ENCODE measurements at regions not wholly inside any gene's neighbourhood (a gene's known extent, or its start where the extent isn't known, plus 50 kb on each side); places are given as distances from the start of the nearest gene placed in this dataset.

- no peak for TF ChIP-seq ZNF274 (IDR thresholded peaks at IDR 0.05; ENCODE audit: low read depth, low read length)
- no peak overlapping the region for H3K4me3 ChIP-seq (ENCODE audit: low read length)
These were observed 121.2 kb downstream of the BAMBI start for GRCh38 chr10:28798428-28798955.

GRCh38 chr10:28798964-28799363 lies 121.6 kb downstream of the BAMBI start:
- H3K4me3 ChIP-seq (ENCODE audit: low read length), result no peak overlapping the region
- TF ChIP-seq ZNF274 (IDR thresholded peaks at IDR 0.05; ENCODE audit: low read depth, low read length), result no peak

- no peak overlapping the region for H3K4me3 ChIP-seq (ENCODE audit: low read length)
- TF ChIP-seq ZNF274 (IDR thresholded peaks at IDR 0.05; ENCODE audit: low read depth, low read length), result no peak
These were observed 122.8 kb downstream of the BAMBI start for GRCh38 chr10:28800144-28800543.

- H3K4me3 ChIP-seq (ENCODE audit: low read length), result no peak overlapping the region
- TF ChIP-seq ZNF274 (IDR thresholded peaks at IDR 0.05; ENCODE audit: low read depth, low read length), result no peak
These were observed 123.9 kb downstream of the BAMBI start for GRCh38 chr10:28801247-28801646.

- TF ChIP-seq ZNF274 (IDR thresholded peaks at IDR 0.05; ENCODE audit: low read depth, low read length), result no peak
- H3K4me3 ChIP-seq (ENCODE audit: low read length), result no peak overlapping the region
These were observed 124.5 kb downstream of the BAMBI start for GRCh38 chr10:28801869-28802268.

GRCh38 chr10:28805390-28805789 lies 128.1 kb downstream of the BAMBI start:
- TF ChIP-seq ZNF274 (IDR thresholded peaks at IDR 0.05; ENCODE audit: low read depth, low read length), result no peak
- H3K4me3 ChIP-seq (ENCODE audit: low read length), result no peak overlapping the region

- TF ChIP-seq ZNF274 (IDR thresholded peaks at IDR 0.05; ENCODE audit: low read depth, low read length), result no peak
- H3K4me3 ChIP-seq (ENCODE audit: low read length), result no peak overlapping the region
These were observed 129.2 kb downstream of the BAMBI start for GRCh38 chr10:28806488-28806941.

- TF ChIP-seq ZNF274 (IDR thresholded peaks at IDR 0.05; ENCODE audit: low read depth, low read length), result no peak
- H3K4me3 ChIP-seq (ENCODE audit: low read length), result no peak overlapping the region
These were observed 129.8 kb downstream of the BAMBI start for GRCh38 chr10:28806951-28807759.

GRCh38 chr10:28807760-28808613 lies 130.7 kb downstream of the BAMBI start:
- no peak for TF ChIP-seq ZNF274 (IDR thresholded peaks at IDR 0.05; ENCODE audit: low read depth, low read length)
- H3K4me3 ChIP-seq (ENCODE audit: low read length), result no peak overlapping the region

GRCh38 chr10:28808693-28809092 lies 131.4 kb downstream of the BAMBI start:
- no peak overlapping the region for H3K4me3 ChIP-seq (ENCODE audit: low read length)
- TF ChIP-seq ZNF274 (IDR thresholded peaks at IDR 0.05; ENCODE audit: low read depth, low read length), result no peak

- H3K4me3 ChIP-seq (ENCODE audit: low read length), result no peak overlapping the region
- TF ChIP-seq ZNF274 (IDR thresholded peaks at IDR 0.05; ENCODE audit: low read depth, low read length), result no peak
These were observed 132.9 kb downstream of the BAMBI start for GRCh38 chr10:28810057-28810870.

- no peak for TF ChIP-seq ZNF274 (IDR thresholded peaks at IDR 0.05; ENCODE audit: low read depth, low read length)
- no peak overlapping the region for H3K4me3 ChIP-seq (ENCODE audit: low read length)
These were observed 134.5 kb downstream of the BAMBI start for GRCh38 chr10:28811639-28812349.
